ENCODE measurements at regions not wholly inside any gene's neighbourhood (a gene's known extent, or its start where the extent isn't known, plus 50 kb on each side); places are given as distances from the start of the nearest gene placed in this dataset.

DNA sequence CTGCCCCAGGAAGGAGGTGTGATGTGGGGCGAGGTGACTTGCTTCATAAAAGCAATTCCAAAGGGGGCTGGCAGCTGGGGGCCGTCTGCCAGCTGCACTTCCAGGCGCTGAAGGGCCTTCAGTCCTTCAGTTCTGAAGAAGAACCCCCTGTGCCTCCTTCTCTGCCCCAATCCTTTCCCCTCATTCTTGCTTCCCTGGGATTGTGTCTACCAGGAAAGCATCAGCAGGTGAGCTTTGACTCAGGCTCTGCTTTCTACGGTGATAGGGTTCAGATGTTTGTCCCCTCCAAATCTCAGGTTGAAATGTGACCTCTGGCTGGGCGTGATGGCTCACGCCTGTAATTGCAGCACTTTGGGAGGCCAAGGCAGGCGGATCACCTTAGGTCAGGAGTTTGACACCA is 52.5 kb upstream of the NKD1 start:
- POLR2A ChIA-PET, result no interaction called here
- intact Hi-C loops (cut with micrococcal nuclease), result no loop called here

More for the DNA sequence above, 52.5 kb upstream of the NKD1 start:
- DNase-seq (ENCODE audit: low read depth, low spot score) (no peak), FAIRE-seq (no peak)
- no peaks in the 10 kb centered on the region for H3K27me3 ChIP-seq (ENCODE audit: control insufficient read depth in 2 of 2, insufficient read depth in 2 of 2, low read length in 2 of 2)
- no peaks in the 10 kb centered on the region for H3K79me2 ChIP-seq (ENCODE audit: control insufficient read depth, insufficient read depth, low read length)
- H2AFZ ChIP-seq (ENCODE audit: low read depth, low read length), result no peak overlapping the region
- no peaks in the 10 kb centered on the region for H3K36me3 ChIP-seq (ENCODE audit: control insufficient read depth in 2 of 2, extremely low read depth in 1 of 2, insufficient read depth in 2 of 2, low read length in 2 of 2)
- H3K27ac ChIP-seq (ENCODE audit: insufficient read depth, low read depth, low read length), result no peak overlapping the region
- H3K4me3 ChIP-seq (replicated peaks in 1 of 3; ENCODE audit: insufficient read depth in 1 of 3, low read depth in 1 of 3, low read length in 3 of 3), result no peak overlapping the region
- H3K4me2 ChIP-seq (ENCODE audit: insufficient read depth, low read length), result no peak overlapping the region
- no peaks in the 10 kb centered on the region for H3K9me3 ChIP-seq (replicated peaks; ENCODE audit: control insufficient read depth, insufficient read depth, low read length)
- dilution Hi-C loops (cut with MboI; ENCODE audit: extremely low pct_ligation_motif_present, low sequenced_read_pairs), result no loop called here
- no TSS peak for BruUV-seq (replicated peaks)
- TF ChIP-seq, protein P1, sequence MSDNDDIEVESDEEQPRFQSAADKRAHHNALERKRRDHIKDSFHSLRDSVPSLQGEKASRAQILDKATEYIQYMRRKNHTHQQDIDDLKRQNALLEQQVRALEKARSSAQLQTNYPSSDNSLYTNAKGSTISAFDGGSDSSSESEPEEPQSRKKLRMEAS (IDR thresholded peaks at IDR 0.05; ENCODE audit: insufficient read depth, insufficient read length), result no peak
- TF ChIP-seq EZH2 (IDR thresholded peaks at IDR 0.05; ENCODE audit: borderline replicate concordance, low read depth, low read length, severe bottlenecking) (no peak), FOS (IDR thresholded peaks at IDR 0.05; ENCODE audit: borderline replicate concordance, insufficient read depth, low read length) (no peak), MYC (IDR thresholded peaks at IDR 0.05; ENCODE audit: low read depth, low read length) (no peak), JUN (IDR thresholded peaks at IDR 0.05; ENCODE audit: borderline replicate concordance, insufficient read depth, insufficient read length, low read depth) (no peak), GATA2 (IDR thresholded peaks at IDR 0.05; ENCODE audit: insufficient read depth, insufficient read length, low read depth, low read length) (no peak), POLR2A (IDR thresholded peaks at IDR 0.05; ENCODE audit: low read depth, low read length) (no peak), CTCF (IDR thresholded peaks at IDR 0.05; ENCODE audit: extremely low read depth in 1 of 2, insufficient read depth in 1 of 2, low read depth in 1 of 2, low read length in 2 of 2) (no peak)
- H4K20me1 ChIP-seq (replicated peaks; ENCODE audit: control insufficient read depth, extremely low read depth, insufficient read depth, low read length), result no peaks in the 10 kb centered on the region
- CTCF ChIA-PET, result no interaction called here
- no peaks in the 10 kb centered on the region for H3K9me1 ChIP-seq (replicated peaks; ENCODE audit: control insufficient read depth, extremely low read depth, insufficient read depth, low read length)
- H3K4me1 ChIP-seq (ENCODE audit: control insufficient read depth, extremely low read depth, insufficient read depth, low read length), result no peaks in the 10 kb centered on the region
- H3K9ac ChIP-seq (replicated peaks; ENCODE audit: extremely low read depth, insufficient read depth, low read length), result no peak overlapping the region
